HUES48 (cell line): ENCODE measurements at regions not wholly inside any gene's neighbourhood (a gene's known extent, or its start where the extent isn't known, plus 50 kb on each side); places are given as distances from the start of the nearest gene placed in this dataset.

Experiments used
- H3K27ac ChIP-seq: one replicate; pipeline ENCODE4 v1.7.0; 2013; ENCODE audit warnings: low read depth, low read length, inconsistent platforms
- H3K27me3 ChIP-seq: 2 replicates; pipeline ENCODE4 v1.6.1; 2013; ENCODE audit warnings: mild to moderate bottlenecking, low read length; ENCODE audit not compliant: control insufficient read depth, insufficient read depth
- H3K36me3 ChIP-seq: 2 replicates; pipeline ENCODE4 v1.6.1; 2013; ENCODE audit warnings: low read length; ENCODE audit not compliant: control insufficient read depth, insufficient read depth
- H3K4me1 ChIP-seq: 2 replicates; pipeline ENCODE4 v1.6.1; 2013; ENCODE audit warnings: mild to moderate bottlenecking, low read length; ENCODE audit not compliant: control insufficient read depth, insufficient read depth
- H3K4me3 ChIP-seq: 2 replicates; pipeline ENCODE4 v1.5.1; 2013; ENCODE audit warnings: mild to moderate bottlenecking, low read depth, low read length
- H3K9ac ChIP-seq: 2 replicates; pipeline ENCODE4 v1.6.1; 2013; ENCODE audit warnings: mild to moderate bottlenecking, low read depth, low read length, moderate library complexity
- H3K9me3 ChIP-seq: 2 replicates; pipeline ENCODE4 v1.6.1; 2013; ENCODE audit warnings: low read length; ENCODE audit not compliant: control insufficient read depth, insufficient read depth

- no peaks in the 10 kb centered on the region for H3K9me3 ChIP-seq
- H3K9ac ChIP-seq = no peak overlapping the region
- H3K4me1 ChIP-seq = no peaks in the 10 kb centered on the region
- H3K4me3 ChIP-seq = no peak overlapping the region
- no peaks in the 10 kb centered on the region for H3K27me3 ChIP-seq
- no peak overlapping the region for H3K27ac ChIP-seq
- H3K36me3 ChIP-seq = no peaks in the 10 kb centered on the region
These were observed 939.9 kb upstream of the GHITM start for GRCh38 chr10:83199374-83199773.

GRCh38 chr10:83205861-83206260, 933.4 kb upstream of the GHITM start:
- Histone ChIP-seq H3K4me3 (no peak overlapping the region), H3K27ac (no peak overlapping the region), H3K9me3 (no peaks in the 10 kb centered on the region), H3K9ac (no peak overlapping the region), H3K4me1 (peaks cover 10% of the 10 kb centered on the region; the same call in 1 of the 2 replicates), H3K27me3 (no peaks in the 10 kb centered on the region), H3K36me3 (no peaks in the 10 kb centered on the region)

- Histone ChIP-seq H3K36me3 (no peaks in the 10 kb centered on the region), H3K4me1 (peaks cover 19% of the 10 kb centered on the region), H3K4me3 (no peak overlapping the region), H3K9me3 (no peaks in the 10 kb centered on the region), H3K27ac (no peak overlapping the region), H3K27me3 (no peaks in the 10 kb centered on the region), H3K9ac (no peak overlapping the region)
These were observed 926.5 kb upstream of the GHITM start for GRCh38 chr10:83212632-83213334.

GRCh38 chr10:83214136-83214535, 925.2 kb upstream of the GHITM start:
- Histone ChIP-seq H3K9ac (no peak overlapping the region), H3K27ac (no peak overlapping the region), H3K9me3 (no peaks in the 10 kb centered on the region), H3K4me3 (no peak overlapping the region), H3K4me1 (peaks cover 19% of the 10 kb centered on the region), H3K27me3 (no peaks in the 10 kb centered on the region), H3K36me3 (no peaks in the 10 kb centered on the region)

- Histone ChIP-seq H3K4me3 (no peak overlapping the region), H3K9me3 (no peaks in the 10 kb centered on the region), H3K36me3 (no peaks in the 10 kb centered on the region), H3K9ac (no peak overlapping the region), H3K27me3 (no peaks in the 10 kb centered on the region), H3K4me1 (peaks cover under 1% of the 10 kb centered on the region; the same call in 1 of the 2 replicates), H3K27ac (no peak overlapping the region)
These were observed 921.1 kb upstream of the GHITM start for GRCh38 chr10:83218205-83218604.

GRCh38 chr10:83222300-83222699, 917.0 kb upstream of the GHITM start:
- H3K9ac ChIP-seq = no peak overlapping the region
- no peaks in the 10 kb centered on the region for H3K27me3 ChIP-seq
- H3K27ac ChIP-seq = no peak overlapping the region
- no peaks in the 10 kb centered on the region for H3K36me3 ChIP-seq
- no peak overlapping the region for H3K4me3 ChIP-seq
- H3K4me1 ChIP-seq = peaks cover 7% of the 10 kb centered on the region; the same call in 1 of the 2 replicates
- H3K9me3 ChIP-seq = no peaks in the 10 kb centered on the region

GRCh38 chr10:83222832-83223742, 916.2 kb upstream of the GHITM start:
- no peaks in the 10 kb centered on the region for H3K9me3 ChIP-seq
- H3K4me3 ChIP-seq = no peak overlapping the region
- no peak overlapping the region for H3K9ac ChIP-seq
- no peak overlapping the region for H3K27ac ChIP-seq
- H3K4me1 ChIP-seq = peaks cover 7% of the 10 kb centered on the region; the same call in 1 of the 2 replicates
- no peaks in the 10 kb centered on the region for H3K27me3 ChIP-seq
- H3K36me3 ChIP-seq = no peaks in the 10 kb centered on the region

- Histone ChIP-seq H3K4me3 (no peak overlapping the region), H3K27ac (no peak overlapping the region), H3K9me3 (no peaks in the 10 kb centered on the region), H3K9ac (no peak overlapping the region), H3K27me3 (no peaks in the 10 kb centered on the region), H3K4me1 (peaks cover 11% of the 10 kb centered on the region; the same call in 1 of the 2 replicates), H3K36me3 (no peaks in the 10 kb centered on the region)
These were observed 913.5 kb upstream of the GHITM start for GRCh38 chr10:83225781-83226180.

GRCh38 chr10:83229991-83230390, 909.3 kb upstream of the GHITM start:
- Histone ChIP-seq H3K9ac (no peak overlapping the region), H3K4me3 (no peak overlapping the region), H3K9me3 (no peaks in the 10 kb centered on the region), H3K27ac (no peak overlapping the region), H3K4me1 (peaks cover 4% of the 10 kb centered on the region; the same call in 1 of the 2 replicates), H3K27me3 (no peaks in the 10 kb centered on the region), H3K36me3 (no peaks in the 10 kb centered on the region)

GRCh38 chr10:83233691-83234090, 905.6 kb upstream of the GHITM start:
- Histone ChIP-seq H3K9ac (no peak overlapping the region), H3K4me1 (peaks cover 4% of the 10 kb centered on the region; the same call in 1 of the 2 replicates), H3K4me3 (no peak overlapping the region), H3K36me3 (no peaks in the 10 kb centered on the region), H3K9me3 (no peaks in the 10 kb centered on the region), H3K27me3 (no peaks in the 10 kb centered on the region), H3K27ac (no peak overlapping the region)

- Histone ChIP-seq H3K9ac (no peak overlapping the region), H3K9me3 (peaks cover 3% of the 10 kb centered on the region), H3K27ac (no peak overlapping the region), H3K27me3 (no peaks in the 10 kb centered on the region), H3K4me3 (no peak overlapping the region), H3K36me3 (no peaks in the 10 kb centered on the region), H3K4me1 (no peaks in the 10 kb centered on the region)
These were observed 891.1 kb upstream of the GHITM start for GRCh38 chr10:83248106-83248631.
